Cardiac muscle cell (in vitro differentiated cells and primary cell): ENCODE measurements at regions not wholly inside any gene's neighbourhood (a gene's known extent, or its start where the extent isn't known, plus 50 kb on each side); places are given as distances from the start of the nearest gene placed in this dataset.

Source experiments
- DNase-seq, 2 donors: peaks; one replicate each; pipeline versions ENCODE4 v3.0.0 to v3.0.0-alpha.2; 2010 to 2017; ENCODE audit warnings: low read depth in 1 of 2, low spot score in 1 of 2
- H3K27ac ChIP-seq: fragments of 200-600 bp; sonication (generic); 2 replicates; pipeline ENCODE4 v1.5.1; 2016
- H3K27me3 ChIP-seq: fragments of 200-600 bp; sonication (generic); 2 replicates; pipeline ENCODE4 v1.6.0; 2016; ENCODE audit warnings: control low read depth
- H3K36me3 ChIP-seq: fragments of 200-600 bp; sonication (generic); 2 replicates; pipeline ENCODE4 v1.5.1; 2016; ENCODE audit warnings: control low read depth
- H3K4me1 ChIP-seq: fragments of 200-600 bp; sonication (generic); 2 replicates; pipeline ENCODE4 v1.8.1; 2017; ENCODE audit warnings: low read depth, mild to moderate bottlenecking, mixed run types
- H3K4me3 ChIP-seq: fragments of 200-600 bp; sonication (generic); 2 replicates; pipeline ENCODE4 v1.5.1; 2016; ENCODE audit warnings: mild to moderate bottlenecking
- H3K9me3 ChIP-seq: fragments of 200-600 bp; sonication (generic); 2 replicates; pipeline ENCODE4 v1.5.1; 2017; ENCODE audit warnings: low read depth, mild to moderate bottlenecking, control low read depth
- TF ChIP-seq, protein P1 (sequence below): IDR thresholded peaks from 2 replicates; pipeline ENCODE4 v1.5.1; 2012; ENCODE audit warnings: low read depth, mild to moderate bottlenecking, low read length

DNA sequence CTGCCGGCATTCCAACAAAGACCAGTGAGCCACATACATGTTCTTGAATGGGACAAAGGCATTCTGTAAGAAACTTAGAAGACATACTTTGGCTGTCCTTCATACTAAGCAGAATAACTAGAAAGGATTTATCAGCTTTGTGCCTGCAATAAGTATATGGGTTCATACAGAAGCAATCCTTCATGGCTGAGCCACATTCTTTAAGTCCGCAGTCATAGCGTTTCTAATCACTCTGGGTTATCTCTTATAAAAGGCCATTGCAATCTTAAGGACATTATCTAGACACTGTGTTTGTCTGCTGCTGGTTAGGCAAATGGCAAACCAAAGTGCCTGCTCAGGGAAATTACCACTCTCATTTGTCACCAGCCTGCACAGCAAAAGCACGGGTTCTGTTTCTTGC, 488.4 kb downstream of the ACTR3B start:
- no peak for DNase-seq
- H3K36me3 ChIP-seq = no peaks in the 10 kb centered on the region
- H3K9me3 ChIP-seq = peaks cover 3% of the 10 kb centered on the region
- H3K4me1 ChIP-seq = no peaks in the 10 kb centered on the region
- H3K4me3 ChIP-seq = no peak overlapping the region
- no peak overlapping the region for H3K27ac ChIP-seq
- no peaks in the 10 kb centered on the region for H3K27me3 ChIP-seq
- TF ChIP-seq, protein P1, sequence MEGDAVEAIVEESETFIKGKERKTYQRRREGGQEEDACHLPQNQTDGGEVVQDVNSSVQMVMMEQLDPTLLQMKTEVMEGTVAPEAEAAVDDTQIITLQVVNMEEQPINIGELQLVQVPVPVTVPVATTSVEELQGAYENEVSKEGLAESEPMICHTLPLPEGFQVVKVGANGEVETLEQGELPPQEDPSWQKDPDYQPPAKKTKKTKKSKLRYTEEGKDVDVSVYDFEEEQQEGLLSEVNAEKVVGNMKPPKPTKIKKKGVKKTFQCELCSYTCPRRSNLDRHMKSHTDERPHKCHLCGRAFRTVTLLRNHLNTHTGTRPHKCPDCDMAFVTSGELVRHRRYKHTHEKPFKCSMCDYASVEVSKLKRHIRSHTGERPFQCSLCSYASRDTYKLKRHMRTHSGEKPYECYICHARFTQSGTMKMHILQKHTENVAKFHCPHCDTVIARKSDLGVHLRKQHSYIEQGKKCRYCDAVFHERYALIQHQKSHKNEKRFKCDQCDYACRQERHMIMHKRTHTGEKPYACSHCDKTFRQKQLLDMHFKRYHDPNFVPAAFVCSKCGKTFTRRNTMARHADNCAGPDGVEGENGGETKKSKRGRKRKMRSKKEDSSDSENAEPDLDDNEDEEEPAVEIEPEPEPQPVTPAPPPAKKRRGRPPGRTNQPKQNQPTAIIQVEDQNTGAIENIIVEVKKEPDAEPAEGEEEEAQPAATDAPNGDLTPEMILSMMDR = no peak

DNA sequence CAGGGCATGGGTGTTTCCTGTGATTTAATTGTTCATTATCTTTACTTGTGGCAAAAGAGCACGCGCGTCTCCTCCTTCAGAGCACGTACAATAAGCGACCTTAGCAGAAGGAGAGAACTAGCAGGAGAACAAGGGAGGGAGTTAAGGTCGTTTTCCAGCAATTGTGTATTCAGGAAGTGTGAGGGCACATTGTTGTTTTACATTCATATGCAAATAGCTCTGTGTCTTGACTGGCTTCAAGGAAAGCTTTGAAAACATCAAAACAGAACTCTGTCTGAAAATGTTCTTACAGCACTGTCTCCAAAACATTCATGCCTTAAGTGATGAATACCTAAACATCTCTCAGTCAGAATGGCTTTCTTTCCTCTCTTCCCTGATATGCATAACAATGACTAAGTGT, 499.1 kb downstream of the ACTR3B start:
- TF ChIP-seq, protein P1 = no peak
- Histone ChIP-seq H3K27ac (no peak overlapping the region), H3K36me3 (no peaks in the 10 kb centered on the region), H3K27me3 (no peaks in the 10 kb centered on the region), H3K4me3 (no peak overlapping the region), H3K9me3 (no peaks in the 10 kb centered on the region), H3K4me1 (no peaks in the 10 kb centered on the region)
- DNase-seq = no peak

GRCh38 chr7:153276394-153276793, 516.8 kb downstream of the ACTR3B start:
- TF ChIP-seq, protein P1 = no peak
- Histone ChIP-seq H3K27me3 (no peaks in the 10 kb centered on the region), H3K4me1 (no peaks in the 10 kb centered on the region), H3K4me3 (no peak overlapping the region), H3K27ac (no peak overlapping the region), H3K9me3 (no peaks in the 10 kb centered on the region), H3K36me3 (no peaks in the 10 kb centered on the region)
- DNase-seq = no peak

DNA sequence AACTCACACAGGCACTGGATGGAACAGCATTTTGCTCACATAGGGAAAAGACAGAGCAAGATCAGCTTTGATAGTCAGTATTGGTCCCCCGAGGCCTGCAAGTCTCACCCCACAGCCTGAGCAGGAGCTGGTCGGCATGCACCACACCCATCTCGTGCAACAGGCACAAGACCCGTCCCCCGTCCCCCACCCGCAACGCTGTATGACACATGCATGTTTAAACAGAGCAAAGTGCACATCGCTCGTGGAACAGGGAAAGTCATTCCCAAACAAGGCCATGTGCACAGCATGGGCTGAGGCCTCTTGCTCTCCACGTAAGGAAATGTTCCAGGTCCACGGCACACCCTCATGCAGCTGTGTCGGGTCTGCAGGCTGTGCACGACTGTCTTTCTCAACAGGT, 527.2 kb downstream of the ACTR3B start:
- no peak for DNase-seq
- Histone ChIP-seq H3K27ac (no peak overlapping the region), H3K4me3 (no peak overlapping the region), H3K4me1 (no peaks in the 10 kb centered on the region), H3K27me3 (no peaks in the 10 kb centered on the region), H3K9me3 (no peaks in the 10 kb centered on the region), H3K36me3 (no peaks in the 10 kb centered on the region)
- TF ChIP-seq, protein P1 = no peak

DNA sequence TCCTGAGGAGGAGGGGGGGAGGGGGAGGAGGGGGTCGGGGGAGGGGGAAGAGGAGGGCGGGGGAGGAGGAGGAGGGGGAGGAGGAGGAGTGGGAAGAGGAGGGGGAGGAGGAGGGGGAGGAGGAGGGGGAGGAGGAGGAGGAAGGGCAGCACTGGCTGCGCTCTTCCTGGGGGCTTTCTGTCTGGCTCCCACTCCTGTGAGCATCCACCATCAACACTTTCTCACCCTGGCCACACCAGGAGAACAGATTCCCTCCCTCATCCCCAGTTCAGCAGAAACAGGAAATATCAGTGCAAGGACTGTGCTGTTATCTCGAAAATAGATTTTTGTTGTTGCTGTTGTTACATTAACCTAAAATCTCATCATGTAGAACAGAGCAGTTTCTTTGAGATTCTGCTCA, 530.5 kb downstream of the ACTR3B start:
- Histone ChIP-seq H3K27ac (no peak overlapping the region), H3K4me3 (no peak overlapping the region), H3K36me3 (no peaks in the 10 kb centered on the region), H3K4me1 (no peaks in the 10 kb centered on the region), H3K27me3 (no peaks in the 10 kb centered on the region), H3K9me3 (no peaks in the 10 kb centered on the region)
- DNase-seq = no peak
- TF ChIP-seq, protein P1 = no peak

DNA sequence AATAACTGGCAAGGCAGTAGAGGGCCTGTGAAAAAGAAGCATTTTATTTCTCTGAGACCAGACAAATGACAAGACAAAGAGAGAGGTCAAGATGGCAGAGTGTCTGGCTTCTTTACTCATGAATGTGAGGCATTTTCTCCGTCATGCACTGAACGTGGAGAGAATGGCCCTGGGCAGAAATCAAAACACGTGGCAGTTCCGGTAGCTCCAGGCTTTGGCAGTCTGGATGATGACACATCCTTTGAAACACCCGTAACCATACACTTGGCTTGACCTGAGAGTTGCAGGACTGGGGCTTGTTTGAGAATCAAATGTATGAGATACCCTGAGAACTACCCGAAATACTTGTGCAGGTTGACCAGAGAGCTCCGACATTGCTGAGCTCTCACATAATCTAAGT, 537.6 kb downstream of the ACTR3B start:
- DNase-seq = no peak
- TF ChIP-seq, protein P1 = no peak
- Histone ChIP-seq H3K27ac (no peak overlapping the region), H3K4me1 (no peaks in the 10 kb centered on the region), H3K9me3 (no peaks in the 10 kb centered on the region), H3K4me3 (no peak overlapping the region), H3K36me3 (no peaks in the 10 kb centered on the region), H3K27me3 (no peaks in the 10 kb centered on the region)
